ENCODE measurements at regions not wholly inside any gene's neighbourhood (a gene's known extent, or its start where the extent isn't known, plus 50 kb on each side); places are given as distances from the start of the nearest gene placed in this dataset.

- H3K27me3 Mint-ChIP-seq, result no peaks in the 10 kb centered on the region
Measured at GRCh38 chr11:69880826-69881445, 61.7 kb upstream of the FGF3 start.

DNA sequence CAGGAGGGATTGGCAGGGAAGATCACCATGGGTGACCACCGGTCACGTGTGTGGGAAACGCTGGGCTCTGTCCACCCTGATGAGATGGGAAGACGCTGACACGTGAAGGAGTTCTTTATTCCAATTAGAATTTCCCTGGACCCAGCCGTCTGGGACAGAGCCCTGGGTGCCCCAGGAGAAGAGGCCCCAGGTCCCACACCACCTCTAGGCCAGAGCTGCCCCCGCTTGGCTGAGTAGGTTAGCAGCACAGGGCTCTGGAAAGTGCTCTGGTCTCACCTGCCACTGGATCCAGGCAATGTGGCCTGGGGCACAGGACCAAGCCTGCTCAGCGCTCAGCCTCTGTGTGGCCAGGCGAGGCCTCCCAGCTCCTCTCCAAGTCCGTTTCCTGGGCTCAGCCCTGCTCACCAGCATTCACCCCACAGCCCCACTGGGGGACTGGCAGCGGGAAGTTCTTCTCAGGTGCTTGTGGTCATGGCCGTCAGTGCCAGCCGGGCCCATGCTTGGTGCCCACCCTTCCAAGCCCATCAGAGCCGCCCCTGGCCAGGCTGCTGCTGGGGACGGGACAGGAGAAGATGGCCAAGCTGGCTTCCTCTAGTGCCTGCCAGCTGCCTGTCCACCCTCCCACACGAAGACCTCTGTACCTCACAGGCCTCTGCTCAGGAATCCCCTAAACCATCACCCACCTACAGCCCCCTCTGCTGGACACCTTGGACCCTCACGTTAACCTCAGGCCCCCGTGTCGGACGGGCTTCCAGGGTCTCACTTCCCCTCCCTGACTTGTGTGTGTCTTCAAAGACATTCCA, 62.5 kb upstream of the FGF3 start:
- intact Hi-C loops (cut with micrococcal nuclease), result no loop called here
- H3K27me3 Mint-ChIP-seq, result no peaks in the 10 kb centered on the region
- no peak overlapping the region for H3K27ac Mint-ChIP-seq
- no peaks in the 10 kb centered on the region for H3K9me3 Mint-ChIP-seq
- H3K36me3 Mint-ChIP-seq (ENCODE audit: low read depth), result no peaks in the 10 kb centered on the region
- H3K4me1 Mint-ChIP-seq, result no peaks in the 10 kb centered on the region
- no peak for DNase-seq
- no peak overlapping the region for H3K4me3 Mint-ChIP-seq

More at GRCh38 chr11:69880826-69881445, 61.7 kb upstream of the FGF3 start:
- H3K36me3 Mint-ChIP-seq (ENCODE audit: low read depth), result no peaks in the 10 kb centered on the region
- H3K4me1 Mint-ChIP-seq, result no peaks in the 10 kb centered on the region
- intact Hi-C loops (cut with micrococcal nuclease), result no loop called here
- H3K27ac Mint-ChIP-seq, result no peak overlapping the region
- H3K4me3 Mint-ChIP-seq, result no peak overlapping the region
- H3K9me3 Mint-ChIP-seq, result no peaks in the 10 kb centered on the region
- no peak for DNase-seq

- H3K27me3 Mint-ChIP-seq, result no peaks in the 10 kb centered on the region
- no peak overlapping the region for H3K4me3 Mint-ChIP-seq
- H3K9me3 Mint-ChIP-seq, result no peaks in the 10 kb centered on the region
- H3K4me1 Mint-ChIP-seq, result no peaks in the 10 kb centered on the region
- intact Hi-C loops (cut with micrococcal nuclease), result no loop called here
- H3K27ac Mint-ChIP-seq, result no peak overlapping the region
- no peaks in the 10 kb centered on the region for H3K36me3 Mint-ChIP-seq (ENCODE audit: low read depth)
- DNase-seq, result no peak
Measured at GRCh38 chr11:69882270-69882608, 63.0 kb upstream of the FGF3 start.

DNA sequence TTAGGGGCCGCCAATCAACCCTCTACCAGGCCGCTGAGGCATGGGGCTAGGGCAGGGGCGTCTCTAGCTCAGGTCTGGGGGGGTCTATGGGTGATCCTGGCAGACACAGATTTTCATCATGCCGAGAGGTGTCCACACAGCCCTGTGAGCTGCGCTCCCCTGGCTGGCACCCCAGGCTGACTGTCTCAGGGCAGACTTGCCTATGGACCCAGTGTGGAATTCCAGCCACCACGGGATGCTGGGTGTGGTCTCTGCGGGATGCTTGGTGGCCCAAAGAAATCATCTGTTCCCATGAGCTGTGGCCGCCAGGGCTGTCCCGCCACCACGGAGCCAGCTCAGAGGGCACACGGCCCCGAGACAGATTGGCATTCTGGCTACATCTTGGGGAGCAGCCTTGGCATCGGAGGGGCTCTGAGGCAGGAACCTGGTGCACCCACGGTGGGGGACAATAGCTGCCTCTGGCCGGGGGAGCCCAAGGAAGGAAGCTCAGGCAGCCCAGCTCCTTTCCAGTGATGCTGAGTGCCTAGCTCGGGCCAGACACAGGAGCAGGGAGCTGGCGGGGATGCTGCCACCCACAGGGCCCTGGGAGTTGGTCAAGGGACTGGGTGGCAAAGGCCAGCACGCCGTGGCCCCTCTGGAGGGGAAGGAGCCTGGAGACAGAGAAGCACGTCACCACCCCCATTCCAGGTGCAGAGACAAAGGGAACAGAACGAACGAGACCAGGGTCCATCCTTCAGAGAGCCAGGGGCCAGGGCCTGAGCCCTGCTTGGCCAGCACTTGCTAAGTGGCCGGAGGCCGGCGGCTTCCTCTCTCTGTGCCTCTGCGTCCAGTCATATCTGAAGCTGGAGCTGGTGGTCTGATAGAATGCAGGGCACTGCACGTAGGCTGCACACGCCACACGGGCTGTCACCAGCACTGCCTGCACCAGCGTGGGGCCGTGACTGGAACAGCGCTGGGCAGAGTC, 64.4 kb upstream of the FGF3 start:
- H3K4me1 Mint-ChIP-seq, result peaks cover 5% of the 10 kb centered on the region
- no peak for DNase-seq
- H3K27me3 Mint-ChIP-seq, result no peaks in the 10 kb centered on the region
- no peaks in the 10 kb centered on the region for H3K36me3 Mint-ChIP-seq (ENCODE audit: low read depth)
- intact Hi-C loops (cut with micrococcal nuclease), result no loop called here
- no peak overlapping the region for H3K27ac Mint-ChIP-seq
- H3K4me3 Mint-ChIP-seq, result no peak overlapping the region
- H3K9me3 Mint-ChIP-seq, result no peaks in the 10 kb centered on the region

GRCh38 chr11:69884286-69884685, 65.1 kb upstream of the FGF3 start:
- intact Hi-C loops (cut with micrococcal nuclease), result no loop called here

DNA sequence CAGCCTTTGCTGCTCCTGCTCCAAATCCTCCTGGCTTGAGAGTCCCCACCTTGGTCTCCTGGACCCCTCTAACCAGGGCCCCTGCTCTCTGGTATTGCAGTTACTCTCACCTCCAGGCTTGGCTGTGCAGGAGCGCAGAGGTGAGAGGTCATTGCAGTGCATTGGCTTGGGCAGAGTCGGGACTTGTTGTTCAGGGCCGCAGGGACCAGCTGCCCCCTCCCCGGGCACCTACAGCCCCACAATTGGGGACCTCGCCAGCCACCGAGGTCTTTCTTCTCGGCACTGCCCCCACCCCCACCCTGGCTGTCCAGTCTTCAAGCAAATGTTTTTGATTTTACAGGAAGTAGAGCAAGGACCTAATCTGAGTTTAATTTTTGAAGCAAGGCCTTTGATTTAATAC, 65.5 kb upstream of the FGF3 start:
- Mint-ChIP-seq H3K4me3 (no peak overlapping the region), H3K4me1 (peaks cover 5% of the 10 kb centered on the region), H3K36me3 (ENCODE audit: low read depth) (no peaks in the 10 kb centered on the region), H3K27ac (no peak overlapping the region), H3K27me3 (peaks cover under 1% of the 10 kb centered on the region), H3K9me3 (no peaks in the 10 kb centered on the region)
- no peak for DNase-seq
- intact Hi-C loops (cut with micrococcal nuclease), result no loop called here

More at GRCh38 chr11:69884286-69884685, 65.1 kb upstream of the FGF3 start:
- H3K4me3 Mint-ChIP-seq, result no peak overlapping the region
- H3K9me3 Mint-ChIP-seq, result no peaks in the 10 kb centered on the region
- no peaks in the 10 kb centered on the region for H3K36me3 Mint-ChIP-seq (ENCODE audit: low read depth)
- H3K27ac Mint-ChIP-seq, result no peak overlapping the region
- peaks cover 5% of the 10 kb centered on the region for H3K4me1 Mint-ChIP-seq
- no peak for DNase-seq
- no peaks in the 10 kb centered on the region for H3K27me3 Mint-ChIP-seq

- H3K36me3 Mint-ChIP-seq (ENCODE audit: low read depth), result no peaks in the 10 kb centered on the region
- peaks cover 5% of the 10 kb centered on the region for H3K4me1 Mint-ChIP-seq
- intact Hi-C loops (cut with micrococcal nuclease), result no loop called here
- no peaks in the 10 kb centered on the region for H3K9me3 Mint-ChIP-seq
- no peak for DNase-seq
- no peak overlapping the region for H3K4me3 Mint-ChIP-seq
- H3K27ac Mint-ChIP-seq, result no peak overlapping the region
- peaks cover 7% of the 10 kb centered on the region for H3K27me3 Mint-ChIP-seq
Measured at GRCh38 chr11:69887330-69887729, 68.1 kb upstream of the FGF3 start.

- Mint-ChIP-seq H3K4me1 (peaks cover 5% of the 10 kb centered on the region), H3K9me3 (no peaks in the 10 kb centered on the region), H3K27me3 (peaks cover 9% of the 10 kb centered on the region), H3K4me3 (no peak overlapping the region), H3K36me3 (ENCODE audit: low read depth) (no peaks in the 10 kb centered on the region), H3K27ac (no peak overlapping the region)
- DNase-seq, result no peak
- intact Hi-C loops (cut with micrococcal nuclease), result loop anchor here (1.0 kb wide), 1 partner anchor 202 kb away; no protein-coding TSS in a partner anchor
Measured at GRCh38 chr11:69887841-69888427, 68.7 kb upstream of the FGF3 start.

- H3K4me3 Mint-ChIP-seq, result no peak overlapping the region
- H3K4me1 Mint-ChIP-seq, result peaks cover 5% of the 10 kb centered on the region
- intact Hi-C loops (cut with micrococcal nuclease), result loop anchor here (1.0 kb wide), 1 partner anchor 202 kb away; no protein-coding TSS in a partner anchor
- H3K9me3 Mint-ChIP-seq, result no peaks in the 10 kb centered on the region
- peaks cover 9% of the 10 kb centered on the region for H3K27me3 Mint-ChIP-seq
- no peaks in the 10 kb centered on the region for H3K36me3 Mint-ChIP-seq (ENCODE audit: low read depth)
- no peak overlapping the region for H3K27ac Mint-ChIP-seq
- peak; percentile 90 for DNase-seq
Measured at GRCh38 chr11:69888483-69889181, 69.4 kb upstream of the FGF3 start.

DNA sequence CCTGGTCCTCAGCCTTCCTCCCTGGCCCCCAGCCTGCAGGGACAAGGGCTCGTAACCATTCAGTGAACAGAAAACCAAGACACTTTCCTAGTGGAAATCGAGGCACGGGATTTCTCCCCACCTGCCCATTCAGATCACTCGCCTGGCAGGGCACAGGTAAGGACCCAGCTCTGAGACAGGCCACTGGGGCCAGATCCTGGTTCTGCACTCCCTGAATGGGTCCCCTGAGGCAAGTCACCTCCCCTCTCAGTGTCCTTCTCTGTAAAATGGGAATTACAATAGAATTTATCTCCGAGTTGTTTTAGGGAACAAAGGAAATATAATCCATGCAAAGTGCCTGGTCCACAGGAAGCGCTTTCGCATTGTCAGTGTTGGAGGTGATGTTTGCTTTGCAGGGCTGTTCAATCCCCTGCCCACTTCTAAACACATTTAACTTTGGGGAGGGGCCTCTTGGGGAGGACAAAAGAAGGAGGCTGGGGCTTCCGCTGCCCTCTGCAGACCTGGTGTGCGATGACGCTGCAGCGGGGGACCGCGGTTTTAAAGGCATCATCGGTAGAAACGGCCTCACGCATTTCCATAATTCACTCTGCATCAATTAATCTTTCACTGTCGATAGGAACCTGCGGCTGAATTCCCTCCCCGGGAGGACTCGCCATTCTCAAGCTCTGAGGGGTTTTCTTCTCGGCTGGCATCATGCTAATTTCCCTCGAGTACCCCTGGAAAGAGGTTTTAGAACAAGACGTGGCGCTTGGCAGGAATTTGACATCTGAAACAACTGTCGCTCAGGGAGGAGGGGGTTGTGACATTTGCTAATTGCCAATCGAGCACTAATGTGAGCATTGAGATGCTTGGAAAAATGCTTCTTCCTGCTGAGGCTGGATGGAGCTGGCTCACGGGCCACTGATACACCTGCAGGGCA, 70.4 kb upstream of the FGF3 start:
- no peak for DNase-seq
- peaks cover 9% of the 10 kb centered on the region for H3K27me3 Mint-ChIP-seq
- no peaks in the 10 kb centered on the region for H3K36me3 Mint-ChIP-seq (ENCODE audit: low read depth)
- H3K4me3 Mint-ChIP-seq, result no peak overlapping the region
- H3K9me3 Mint-ChIP-seq, result no peaks in the 10 kb centered on the region
- intact Hi-C loops (cut with micrococcal nuclease), result no loop called here
- peaks cover 5% of the 10 kb centered on the region for H3K4me1 Mint-ChIP-seq
- no peak overlapping the region for H3K27ac Mint-ChIP-seq

DNA sequence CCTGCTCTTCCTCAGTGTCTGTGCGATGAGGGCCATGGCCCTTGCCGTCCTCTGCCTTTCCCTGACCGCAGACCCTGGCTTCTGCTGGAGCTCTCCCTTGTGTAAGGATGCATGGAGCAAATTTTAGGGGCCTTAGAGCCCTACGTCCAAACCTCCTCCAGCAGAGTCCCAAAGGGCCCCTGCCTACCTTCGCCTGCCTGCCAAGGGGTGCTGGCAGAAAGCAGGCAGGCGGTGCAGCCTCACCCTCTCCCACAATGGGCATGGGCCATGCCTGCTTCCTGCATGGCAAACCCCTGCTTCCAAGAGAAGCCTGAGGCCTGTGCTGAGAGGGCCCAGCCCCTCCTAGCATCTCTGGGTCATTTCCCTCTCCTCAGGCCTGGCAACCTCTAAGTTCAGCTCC, 71.3 kb upstream of the FGF3 start:
- intact Hi-C loops (cut with micrococcal nuclease), result no loop called here
- Mint-ChIP-seq H3K9me3 (no peaks in the 10 kb centered on the region), H3K27ac (no peak overlapping the region), H3K36me3 (ENCODE audit: low read depth) (no peaks in the 10 kb centered on the region), H3K4me3 (no peak overlapping the region), H3K4me1 (peaks cover 5% of the 10 kb centered on the region), H3K27me3 (peaks cover 9% of the 10 kb centered on the region)
- no peak for DNase-seq

GRCh38 chr11:69891421-69892236, 72.4 kb upstream of the FGF3 start:
- peaks cover 9% of the 10 kb centered on the region for H3K27me3 Mint-ChIP-seq
- no peak overlapping the region for H3K27ac Mint-ChIP-seq
- intact Hi-C loops (cut with micrococcal nuclease), result no loop called here
- DNase-seq, result no peak
- no peaks in the 10 kb centered on the region for H3K36me3 Mint-ChIP-seq (ENCODE audit: low read depth)
- H3K9me3 Mint-ChIP-seq, result no peaks in the 10 kb centered on the region
- H3K4me1 Mint-ChIP-seq, result peaks cover 5% of the 10 kb centered on the region
- H3K4me3 Mint-ChIP-seq, result no peak overlapping the region
